ENCODE measurements at regions not wholly inside any gene's neighbourhood (a gene's known extent, or its start where the extent isn't known, plus 50 kb on each side); places are given as distances from the start of the nearest gene placed in this dataset.

- TF ChIP-seq YY1 (IDR thresholded peaks at IDR 0.05; ENCODE audit: extremely low read depth, insufficient replicate concordance, low read depth, low read length) (no peak), POLR2A (IDR thresholded peaks at IDR 0.05; ENCODE audit: borderline replicate concordance, extremely low read depth, insufficient read depth, insufficient read length) (no peak), CTCF (IDR thresholded peaks at IDR 0.05 in 2 of 3, conservative IDR thresholded peaks at IDR 0.05 in 1 of 3; ENCODE audit: borderline replicate concordance in 1 of 3, insufficient read depth in 1 of 3, low read depth in 2 of 3, low read length in 2 of 3) (no peak), EZH2 (IDR thresholded peaks at IDR 0.05) (no peak), EGR1 (IDR thresholded peaks at IDR 0.05; ENCODE audit: low read depth) (no peak), ELF1 (IDR thresholded peaks at IDR 0.05; ENCODE audit: borderline replicate concordance, low read depth) (no peak), CEBPB (IDR thresholded peaks at IDR 0.05; ENCODE audit: low read depth) (no peak), POLR2AphosphoS5 (IDR thresholded peaks at IDR 0.05; ENCODE audit: low read depth, low read length) (no peak), SRF (IDR thresholded peaks at IDR 0.05; ENCODE audit: low read depth) (no peak), EZH2phosphoT487 (IDR thresholded peaks at IDR 0.05; ENCODE audit: borderline replicate concordance) (no peak), SIN3A (IDR thresholded peaks at IDR 0.05; ENCODE audit: low read depth) (no peak), ZBTB33 (IDR thresholded peaks at IDR 0.05; ENCODE audit: extremely low read depth, insufficient replicate concordance, low read length) (no peak), JUND (IDR thresholded peaks at IDR 0.05) (no peak), MAX (IDR thresholded peaks at IDR 0.05) (no peak)
Observed at GRCh38 chr5:74288448-74289108, 351.9 kb downstream of the ENC1 start.
